ENCODE measurements at regions not wholly inside any gene's neighbourhood (a gene's known extent, or its start where the extent isn't known, plus 50 kb on each side); places are given as distances from the start of the nearest gene placed in this dataset.

GRCh38 chr2:238682536-238682935, 165.3 kb upstream of the TWIST2 start:
- WGBS, 4 donors = 80 to 83% (median 81%) methylated on average over 5 of the region's 5 CpGs
- Histone ChIP-seq H3K27ac (no peak overlapping the region), H3K36me3 (no peaks in the 10 kb centered on the region), H3K4me3 (no peak overlapping the region), H3K4me1 (no peaks in the 10 kb centered on the region), H3K9me3 (peaks cover 0 to 5% (median 0%) of the 10 kb centered on the region in 12 donors), H3K27me3 (no peaks in the 10 kb centered on the region)
- DNase-seq (no peak), ATAC-seq (no peak)
- intact Hi-C loops (cut with DNase I) = no loop called here
- no peak for TF ChIP-seq POLR2A (IDR thresholded peaks at IDR 0.05)
- TF ChIP-seq, protein P1, sequence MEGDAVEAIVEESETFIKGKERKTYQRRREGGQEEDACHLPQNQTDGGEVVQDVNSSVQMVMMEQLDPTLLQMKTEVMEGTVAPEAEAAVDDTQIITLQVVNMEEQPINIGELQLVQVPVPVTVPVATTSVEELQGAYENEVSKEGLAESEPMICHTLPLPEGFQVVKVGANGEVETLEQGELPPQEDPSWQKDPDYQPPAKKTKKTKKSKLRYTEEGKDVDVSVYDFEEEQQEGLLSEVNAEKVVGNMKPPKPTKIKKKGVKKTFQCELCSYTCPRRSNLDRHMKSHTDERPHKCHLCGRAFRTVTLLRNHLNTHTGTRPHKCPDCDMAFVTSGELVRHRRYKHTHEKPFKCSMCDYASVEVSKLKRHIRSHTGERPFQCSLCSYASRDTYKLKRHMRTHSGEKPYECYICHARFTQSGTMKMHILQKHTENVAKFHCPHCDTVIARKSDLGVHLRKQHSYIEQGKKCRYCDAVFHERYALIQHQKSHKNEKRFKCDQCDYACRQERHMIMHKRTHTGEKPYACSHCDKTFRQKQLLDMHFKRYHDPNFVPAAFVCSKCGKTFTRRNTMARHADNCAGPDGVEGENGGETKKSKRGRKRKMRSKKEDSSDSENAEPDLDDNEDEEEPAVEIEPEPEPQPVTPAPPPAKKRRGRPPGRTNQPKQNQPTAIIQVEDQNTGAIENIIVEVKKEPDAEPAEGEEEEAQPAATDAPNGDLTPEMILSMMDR (IDR thresholded peaks at IDR 0.05) = no peak

DNA sequence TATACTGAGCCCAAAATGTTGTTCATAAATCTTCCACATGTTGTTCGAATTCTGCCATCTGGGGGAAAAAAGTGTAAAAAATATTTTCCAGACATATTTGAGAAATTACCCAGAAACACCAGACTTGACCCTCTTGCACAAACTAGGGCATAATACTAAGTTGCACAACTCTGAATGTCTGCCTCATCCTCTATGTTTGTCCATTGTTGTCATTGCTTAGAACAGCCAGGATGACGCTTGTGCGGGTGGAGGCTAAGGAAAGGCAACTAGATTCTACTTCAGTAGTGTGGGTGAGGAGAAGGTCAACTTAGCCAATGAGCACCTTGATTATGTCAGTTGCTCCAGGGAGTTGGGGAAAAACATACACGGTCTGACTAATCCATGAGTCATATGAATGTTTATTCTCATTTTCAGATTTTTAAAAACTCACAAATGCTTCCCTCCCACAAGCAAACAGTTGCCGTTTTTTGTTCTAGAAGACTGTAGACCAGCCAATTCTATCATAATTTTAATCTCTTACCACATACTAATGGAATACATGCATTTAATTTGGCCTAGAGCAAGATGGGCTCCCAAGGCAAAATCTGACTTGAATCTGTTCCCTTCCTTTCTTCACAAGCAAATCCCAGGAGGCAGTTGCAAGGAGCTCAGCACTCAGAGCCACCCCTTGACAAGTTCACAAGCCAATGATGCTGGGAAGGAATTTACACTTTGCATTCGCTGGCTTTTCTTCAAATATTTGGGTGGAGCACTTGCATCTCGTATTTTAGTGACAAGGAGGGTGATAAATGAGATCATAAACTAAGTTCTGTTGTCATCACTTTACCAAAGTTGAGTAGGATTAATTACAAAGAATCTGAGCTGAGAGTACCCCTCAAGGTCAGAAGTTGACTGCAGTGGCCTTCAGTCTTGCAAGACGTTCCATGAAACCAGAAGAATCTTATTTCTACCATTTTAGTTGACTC, 163.2 kb upstream of the TWIST2 start:
- H3K27ac ChIP-seq = peak overlapping the region in 2 of 12 donors; percentile 41 to 66
- TF ChIP-seq, protein P1 (IDR thresholded peaks at IDR 0.05) = no peak
- no peak for TF ChIP-seq POLR2A (IDR thresholded peaks at IDR 0.05)
- H3K4me1 ChIP-seq = no peaks in the 10 kb centered on the region
- 56 to 75% (median 65%) methylated on average over 8 of the region's 8 CpGs for WGBS, 4 donors
- H3K27me3 ChIP-seq = no peaks in the 10 kb centered on the region
- peak in 1 of 5 donors; percentile 67 for DNase-seq
- no peaks in the 10 kb centered on the region for H3K9me3 ChIP-seq
- ATAC-seq = peak; percentile 32 to 96 (median 63)
- no peaks in the 10 kb centered on the region for H3K36me3 ChIP-seq
- intact Hi-C loops (cut with DNase I) = no loop called here
- H3K4me3 ChIP-seq = no peak overlapping the region

- no peak for ATAC-seq
- TF ChIP-seq, protein P1 (IDR thresholded peaks at IDR 0.05) = no peak
- no peak for TF ChIP-seq POLR2A (IDR thresholded peaks at IDR 0.05)
- peak overlapping the region in 1 of 12 donors; percentile 66 for H3K27ac ChIP-seq
These were observed 162.6 kb upstream of the TWIST2 start for GRCh38 chr2:238685327-238685709.

DNA sequence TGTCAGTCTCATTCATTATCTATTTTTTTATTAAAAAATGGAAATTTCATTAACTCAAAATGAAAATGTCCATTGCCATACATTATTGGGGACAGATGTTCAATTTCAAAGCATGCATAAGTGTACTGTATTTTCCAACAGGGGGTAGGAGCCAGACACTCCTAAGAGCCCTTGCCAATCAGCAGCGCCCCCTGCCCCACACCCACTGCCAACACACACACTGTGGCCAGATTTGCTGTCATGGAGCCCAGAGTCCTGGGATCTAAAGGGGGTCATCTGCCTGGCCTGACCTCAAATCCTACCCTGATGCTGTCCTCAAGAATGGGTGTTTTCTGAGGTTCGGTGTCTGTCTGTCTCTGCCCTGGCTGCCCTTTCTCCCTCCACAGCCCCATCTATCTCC, 162.2 kb upstream of the TWIST2 start:
- Histone ChIP-seq H3K4me3 (no peak overlapping the region), H3K27ac (peak overlapping the region in 1 of 12 donors; percentile 66), H3K4me1 (no peaks in the 10 kb centered on the region), H3K27me3 (no peaks in the 10 kb centered on the region), H3K36me3 (no peaks in the 10 kb centered on the region), H3K9me3 (no peaks in the 10 kb centered on the region)
- DNase-seq (no peak), ATAC-seq (no peak)
- TF ChIP-seq, protein P1 (IDR thresholded peaks at IDR 0.05) = no peak
- no peak for TF ChIP-seq POLR2A (IDR thresholded peaks at IDR 0.05)
- intact Hi-C loops (cut with DNase I) = no loop called here
- 69 to 80% (median 73%) methylated on average over 2 of the region's 2 CpGs for WGBS, 4 donors

More at GRCh38 chr2:238685327-238685709, 162.6 kb upstream of the TWIST2 start:
- DNase-seq = no peak
- Histone ChIP-seq H3K36me3 (no peaks in the 10 kb centered on the region), H3K27me3 (no peaks in the 10 kb centered on the region), H3K4me1 (no peaks in the 10 kb centered on the region), H3K9me3 (no peaks in the 10 kb centered on the region), H3K4me3 (no peak overlapping the region)
- 82 to 90% (median 87%) methylated on average over 4 of the region's 4 CpGs for WGBS, 4 donors
- intact Hi-C loops (cut with DNase I) = no loop called here
